ENCODE measurements at regions not wholly inside any gene's neighbourhood (a gene's known extent, or its start where the extent isn't known, plus 50 kb on each side); places are given as distances from the start of the nearest gene placed in this dataset.
"Not testable (repeated sequence)": the region's sequence is repeated elsewhere in the genome, so short reads cannot be mapped to it uniquely, and the experiment has no call there.

- DNase-seq, result no peak
Observed at GRCh38 chr13:80740071-80740470, 399.1 kb upstream of the SPRY2 start.

GRCh38 chr13:80737513-80737912 is 396.6 kb upstream of the SPRY2 start:
- DNase-seq, result no peak

- no peak for DNase-seq
Observed at GRCh38 chr13:80727321-80727975, 386.5 kb upstream of the SPRY2 start.

GRCh38 chr13:80726868-80727267 is 385.9 kb upstream of the SPRY2 start:
- DNase-seq, result no peak

GRCh38 chr13:80721689-80722088 is 380.8 kb upstream of the SPRY2 start:
- DNase-seq, result no peak

- DNase-seq, result no peak
Observed at GRCh38 chr13:80718970-80719369, 378.0 kb upstream of the SPRY2 start.

- DNase-seq, result no peak
Observed at GRCh38 chr13:80717776-80718175, 376.9 kb upstream of the SPRY2 start.

- peak; percentile 21 for DNase-seq
Observed at GRCh38 chr13:80716610-80717081, 375.7 kb upstream of the SPRY2 start.

- DNase-seq, result no peak
Observed at GRCh38 chr13:80712026-80712425, 371.1 kb upstream of the SPRY2 start.

- DNase-seq, result no peak
Observed at GRCh38 chr13:80708791-80709190, 367.9 kb upstream of the SPRY2 start.

GRCh38 chr13:80707000-80707983 is 366.4 kb upstream of the SPRY2 start:
- no peak for DNase-seq

GRCh38 chr13:80706164-80706471 is 365.2 kb upstream of the SPRY2 start:
- no peak for DNase-seq

- no peak for DNase-seq
Observed at GRCh38 chr13:80705371-80706163, 364.6 kb upstream of the SPRY2 start.

GRCh38 chr13:80704369-80704768 is 363.4 kb upstream of the SPRY2 start:
- no peak for DNase-seq

- no peak for DNase-seq
Observed at GRCh38 chr13:80695841-80696240, 354.9 kb upstream of the SPRY2 start.

GRCh38 chr13:80691814-80692213 is 350.9 kb upstream of the SPRY2 start:
- DNase-seq, result not testable (repeated sequence)

- DNase-seq, result no peak
Observed at GRCh38 chr13:80690208-80690607, 349.3 kb upstream of the SPRY2 start.

GRCh38 chr13:80688593-80688992 is 347.7 kb upstream of the SPRY2 start:
- DNase-seq, result no peak

- DNase-seq, result no peak
Observed at GRCh38 chr13:80685942-80686341, 345.0 kb upstream of the SPRY2 start.

- DNase-seq, result peak; percentile 31
Observed at GRCh38 chr13:80684217-80684991, 343.5 kb upstream of the SPRY2 start.

- DNase-seq, result no peak
Observed at GRCh38 chr13:80680786-80681366, 339.9 kb upstream of the SPRY2 start.

- no peak for DNase-seq
Observed at GRCh38 chr13:80679423-80679822, 338.5 kb upstream of the SPRY2 start.

Measured in NCI-H1105 treated with DMSO at 0.1 percent for 48 hours (cell line).